Activated naive CD8-positive, alpha-beta T cell (primary cell): ENCODE measurements at regions not wholly inside any gene's neighbourhood (a gene's known extent, or its start where the extent isn't known, plus 50 kb on each side); places are given as distances from the start of the nearest gene placed in this dataset.

Experiments
- H3K27ac Mint-ChIP-seq: one replicate; pipeline ENCODE4 v1.8.0; 2021; ENCODE audit warnings: mixed read lengths
- H3K27me3 Mint-ChIP-seq: one replicate; pipeline ENCODE4 v1.8.0; 2021; ENCODE audit warnings: mixed read lengths
- H3K36me3 Mint-ChIP-seq: one replicate; pipeline ENCODE4 v1.8.0; 2021; ENCODE audit warnings: mixed read lengths
- H3K4me1 Mint-ChIP-seq: one replicate; pipeline ENCODE4 v1.8.0; 2021; ENCODE audit warnings: low read depth, mixed read lengths
- H3K4me3 Mint-ChIP-seq: one replicate; pipeline ENCODE4 v1.8.0; 2021; ENCODE audit warnings: mild to moderate bottlenecking, mixed read lengths
- H3K9me3 Mint-ChIP-seq: one replicate; pipeline ENCODE4 v1.8.0; 2021; ENCODE audit warnings: low read depth, mixed read lengths

GRCh38 chr9:87256973-87257372 lies 240.7 kb upstream of the DAPK1 start:
- Mint-ChIP-seq H3K4me3 (no peak overlapping the region), H3K36me3 (no peaks in the 10 kb centered on the region), H3K4me1 (no peaks in the 10 kb centered on the region), H3K9me3 (no peaks in the 10 kb centered on the region), H3K27ac (no peak overlapping the region), H3K27me3 (peaks cover 5% of the 10 kb centered on the region)

- H3K27me3 Mint-ChIP-seq: peaks cover 5% of the 10 kb centered on the region
- H3K9me3 Mint-ChIP-seq: no peaks in the 10 kb centered on the region
- H3K36me3 Mint-ChIP-seq: no peaks in the 10 kb centered on the region
These were observed 237.8 kb upstream of the DAPK1 start for GRCh38 chr9:87259543-87260518.

GRCh38 chr9:87263291-87263690 lies 234.4 kb upstream of the DAPK1 start:
- Mint-ChIP-seq H3K36me3 (no peaks in the 10 kb centered on the region), H3K4me3 (no peak overlapping the region), H3K9me3 (no peaks in the 10 kb centered on the region), H3K27me3 (no peaks in the 10 kb centered on the region), H3K4me1 (no peaks in the 10 kb centered on the region), H3K27ac (no peak overlapping the region)

More at GRCh38 chr9:87259543-87260518, 237.8 kb upstream of the DAPK1 start:
- Mint-ChIP-seq H3K27ac (no peak overlapping the region), H3K4me3 (no peak overlapping the region), H3K4me1 (no peaks in the 10 kb centered on the region)

GRCh38 chr9:87266697-87267096 lies 231.0 kb upstream of the DAPK1 start:
- no peak overlapping the region for H3K27ac Mint-ChIP-seq
- H3K36me3 Mint-ChIP-seq: no peaks in the 10 kb centered on the region
- no peaks in the 10 kb centered on the region for H3K4me1 Mint-ChIP-seq
- no peaks in the 10 kb centered on the region for H3K9me3 Mint-ChIP-seq
- no peak overlapping the region for H3K4me3 Mint-ChIP-seq
- H3K27me3 Mint-ChIP-seq: peaks cover 2% of the 10 kb centered on the region

GRCh38 chr9:87267251-87268070 lies 230.2 kb upstream of the DAPK1 start:
- H3K4me3 Mint-ChIP-seq: no peak overlapping the region

GRCh38 chr9:87269296-87270176 lies 228.1 kb upstream of the DAPK1 start:
- H3K4me3 Mint-ChIP-seq: no peak overlapping the region
- no peaks in the 10 kb centered on the region for H3K9me3 Mint-ChIP-seq
- no peaks in the 10 kb centered on the region for H3K4me1 Mint-ChIP-seq
- H3K27me3 Mint-ChIP-seq: peaks cover 2% of the 10 kb centered on the region
- H3K36me3 Mint-ChIP-seq: no peaks in the 10 kb centered on the region
- H3K27ac Mint-ChIP-seq: no peak overlapping the region

More at GRCh38 chr9:87267251-87268070, 230.2 kb upstream of the DAPK1 start:
- Mint-ChIP-seq H3K27ac (no peak overlapping the region), H3K36me3 (no peaks in the 10 kb centered on the region), H3K9me3 (no peaks in the 10 kb centered on the region), H3K27me3 (peaks cover 2% of the 10 kb centered on the region), H3K4me1 (no peaks in the 10 kb centered on the region)

- no peak overlapping the region for H3K4me3 Mint-ChIP-seq
- peaks cover 2% of the 10 kb centered on the region for H3K4me1 Mint-ChIP-seq
- no peaks in the 10 kb centered on the region for H3K9me3 Mint-ChIP-seq
- H3K27me3 Mint-ChIP-seq: peaks cover 2% of the 10 kb centered on the region
- no peak overlapping the region for H3K27ac Mint-ChIP-seq
- no peaks in the 10 kb centered on the region for H3K36me3 Mint-ChIP-seq
These were observed 227.3 kb upstream of the DAPK1 start for GRCh38 chr9:87270221-87270847.

GRCh38 chr9:87270848-87271234 lies 226.8 kb upstream of the DAPK1 start:
- Mint-ChIP-seq H3K9me3 (no peaks in the 10 kb centered on the region), H3K27ac (no peak overlapping the region), H3K36me3 (no peaks in the 10 kb centered on the region), H3K27me3 (peaks cover 2% of the 10 kb centered on the region), H3K4me3 (no peak overlapping the region), H3K4me1 (peaks cover 5% of the 10 kb centered on the region)

- Mint-ChIP-seq H3K4me1 (peaks cover 12% of the 10 kb centered on the region), H3K4me3 (no peak overlapping the region), H3K9me3 (no peaks in the 10 kb centered on the region), H3K27me3 (peaks cover 2% of the 10 kb centered on the region), H3K27ac (no peak overlapping the region), H3K36me3 (no peaks in the 10 kb centered on the region)
These were observed 225.8 kb upstream of the DAPK1 start for GRCh38 chr9:87271696-87272477.

- H3K4me1 Mint-ChIP-seq: peaks cover 17% of the 10 kb centered on the region
- no peak overlapping the region for H3K4me3 Mint-ChIP-seq
- H3K27me3 Mint-ChIP-seq: no peaks in the 10 kb centered on the region
- H3K27ac Mint-ChIP-seq: no peak overlapping the region
- no peaks in the 10 kb centered on the region for H3K9me3 Mint-ChIP-seq
- H3K36me3 Mint-ChIP-seq: no peaks in the 10 kb centered on the region
These were observed 222.5 kb upstream of the DAPK1 start for GRCh38 chr9:87275047-87275725.

- H3K4me1 Mint-ChIP-seq: peaks cover 17% of the 10 kb centered on the region
- no peaks in the 10 kb centered on the region for H3K9me3 Mint-ChIP-seq
- no peak overlapping the region for H3K4me3 Mint-ChIP-seq
- no peak overlapping the region for H3K27ac Mint-ChIP-seq
- no peaks in the 10 kb centered on the region for H3K27me3 Mint-ChIP-seq
- H3K36me3 Mint-ChIP-seq: no peaks in the 10 kb centered on the region
These were observed 221.3 kb upstream of the DAPK1 start for GRCh38 chr9:87276327-87276841.

- H3K9me3 Mint-ChIP-seq: no peaks in the 10 kb centered on the region
- no peaks in the 10 kb centered on the region for H3K36me3 Mint-ChIP-seq
- H3K27me3 Mint-ChIP-seq: no peaks in the 10 kb centered on the region
- no peak overlapping the region for H3K4me3 Mint-ChIP-seq
- H3K4me1 Mint-ChIP-seq: peaks cover 17% of the 10 kb centered on the region
- H3K27ac Mint-ChIP-seq: no peak overlapping the region
These were observed 220.8 kb upstream of the DAPK1 start for GRCh38 chr9:87276851-87277261.

- peaks cover 17% of the 10 kb centered on the region for H3K4me1 Mint-ChIP-seq
- H3K9me3 Mint-ChIP-seq: no peaks in the 10 kb centered on the region
- H3K27me3 Mint-ChIP-seq: no peaks in the 10 kb centered on the region
- H3K27ac Mint-ChIP-seq: no peak overlapping the region
- no peak overlapping the region for H3K4me3 Mint-ChIP-seq
- no peaks in the 10 kb centered on the region for H3K36me3 Mint-ChIP-seq
These were observed 220.3 kb upstream of the DAPK1 start for GRCh38 chr9:87277346-87277745.
